ENCODE measurements at regions not wholly inside any gene's neighbourhood (a gene's known extent, or its start where the extent isn't known, plus 50 kb on each side); places are given as distances from the start of the nearest gene placed in this dataset.
"Not testable (repeated sequence)": the region's sequence is repeated elsewhere in the genome, so short reads cannot be mapped to it uniquely, and the experiment has no call there.

GRCh38 chr9:19885608-19886007 lies 96.8 kb upstream of the SLC24A2 start:
- no peak for FAIRE-seq

GRCh38 chr9:19879062-19879461 lies 90.2 kb upstream of the SLC24A2 start:
- FAIRE-seq (no peak), DNase-seq (ENCODE audit: insufficient read length, low spot score) (no peak)
- no peak for TF ChIP-seq CTCF (IDR thresholded peaks at IDR 0.05; ENCODE audit: insufficient read depth, missing control alignments)

More at GRCh38 chr9:19885608-19886007, 96.8 kb upstream of the SLC24A2 start:
- no peak for TF ChIP-seq CTCF (IDR thresholded peaks at IDR 0.05; ENCODE audit: insufficient read depth, missing control alignments)
- no peak for DNase-seq (ENCODE audit: insufficient read length, low spot score)

GRCh38 chr9:19876569-19877316 lies 87.9 kb upstream of the SLC24A2 start:
- no peak for FAIRE-seq
- TF ChIP-seq CTCF (IDR thresholded peaks at IDR 0.05; ENCODE audit: insufficient read depth, missing control alignments): no peak
- DNase-seq (ENCODE audit: insufficient read length, low spot score): no peak

- FAIRE-seq: no peak
- DNase-seq (ENCODE audit: insufficient read length, low spot score): no peak
- TF ChIP-seq CTCF (IDR thresholded peaks at IDR 0.05; ENCODE audit: insufficient read depth, missing control alignments): no peak
Measured at GRCh38 chr9:19875291-19875920, 86.6 kb upstream of the SLC24A2 start.

- DNase-seq (ENCODE audit: insufficient read length, low spot score); FAIRE-seq: not testable (repeated sequence)
Measured at GRCh38 chr9:19873188-19873587, 84.4 kb upstream of the SLC24A2 start.

- FAIRE-seq (no peak), DNase-seq (ENCODE audit: insufficient read length, low spot score) (no peak)
- no peak for TF ChIP-seq CTCF (IDR thresholded peaks at IDR 0.05; ENCODE audit: insufficient read depth, missing control alignments)
Measured at GRCh38 chr9:19870988-19871387, 82.2 kb upstream of the SLC24A2 start.

GRCh38 chr9:19840953-19841352 lies 52.1 kb upstream of the SLC24A2 start:
- no peak for FAIRE-seq
- no peak for TF ChIP-seq CTCF (IDR thresholded peaks at IDR 0.05; ENCODE audit: insufficient read depth, missing control alignments)
- no peak for DNase-seq (ENCODE audit: insufficient read length, low spot score)

All from D721Med (cell line).